Astrocyte (in vitro differentiated cells and primary cell): ENCODE measurements at regions not wholly inside any gene's neighbourhood (a gene's known extent, or its start where the extent isn't known, plus 50 kb on each side); places are given as distances from the start of the nearest gene placed in this dataset.

Source experiments
- DNase-seq: peaks from one replicate; pipeline ENCODE4 v3.0.0-alpha.2; 2010; ENCODE audit warnings: low read depth
- FAIRE-seq: peaks from 2 replicates; lab custom pipeline; 2011; peaks lifted over from hg19 to GRCh38; lab: Jason Lieb, UNC
- H2AFZ ChIP-seq: 2 replicates; pipeline ENCODE4 v1.6.0; 2012; ENCODE audit warnings: low read depth, low read length, inconsistent platforms
- H3K27ac ChIP-seq: 2 replicates; pipeline ENCODE4 v1.5.1; 2011; ENCODE audit warnings: low read depth, low read length, inconsistent platforms
- H3K27me3 ChIP-seq: 2 replicates; pipeline ENCODE4 v1.6.0; 2011; ENCODE audit warnings: low read length, inconsistent platforms; ENCODE audit not compliant: insufficient read depth
- H3K36me3 ChIP-seq: 2 replicates; pipeline ENCODE4 v1.5.1; 2011; ENCODE audit warnings: low read length, inconsistent platforms; ENCODE audit not compliant: insufficient read depth
- H3K4me1 ChIP-seq: 2 replicates; pipeline ENCODE4 v1.5.1; 2011; ENCODE audit warnings: low read length, inconsistent platforms; ENCODE audit not compliant: insufficient read depth
- H3K4me2 ChIP-seq: 2 replicates; pipeline ENCODE4 v1.6.0; 2012; ENCODE audit warnings: low read length, inconsistent platforms
- H3K4me3 ChIP-seq: 2 replicates; pipeline ENCODE4 v1.5.1; 2011; ENCODE audit warnings: low read depth, mild to moderate bottlenecking, low read length, inconsistent platforms; ENCODE audit not compliant: insufficient read depth
- H3K79me2 ChIP-seq: 2 replicates; pipeline ENCODE4 v1.6.0; 2012; ENCODE audit warnings: mild to moderate bottlenecking, low read length, inconsistent platforms; ENCODE audit not compliant: insufficient read depth
- H3K9ac ChIP-seq: 2 replicates; pipeline ENCODE4 v1.6.0; 2012; ENCODE audit warnings: mild to moderate bottlenecking, low read length, inconsistent platforms
- H3K9me3 ChIP-seq: 2 replicates; pipeline ENCODE4 v1.5.1; 2012; ENCODE audit warnings: low read depth, mild to moderate bottlenecking, low read length, inconsistent platforms; ENCODE audit not compliant: insufficient read depth
- H4K20me1 ChIP-seq: 2 replicates; pipeline ENCODE4 v1.6.0; 2012; ENCODE audit warnings: low read length, inconsistent platforms; ENCODE audit not compliant: insufficient read depth
- H3K27ac Mint-ChIP-seq: one replicate; pipeline ENCODE4 v1.8.0; 2021; ENCODE audit warnings: mild to moderate bottlenecking, mixed read lengths; ENCODE audit not compliant: unreplicated experiment
- H3K27me3 Mint-ChIP-seq: one replicate; pipeline ENCODE4 v1.8.0; 2021; ENCODE audit warnings: low read depth, mixed read lengths; ENCODE audit not compliant: unreplicated experiment
- H3K36me3 Mint-ChIP-seq: one replicate; pipeline ENCODE4 v1.8.0; 2021; ENCODE audit warnings: low read depth, mixed read lengths; ENCODE audit not compliant: unreplicated experiment
- H3K4me1 Mint-ChIP-seq: one replicate; pipeline ENCODE4 v1.8.0; 2021; ENCODE audit warnings: low read depth, mixed read lengths; ENCODE audit not compliant: unreplicated experiment
- H3K4me3 Mint-ChIP-seq: one replicate; pipeline ENCODE4 v1.8.0; 2021; ENCODE audit warnings: mild to moderate bottlenecking, moderate library complexity, mixed read lengths; ENCODE audit not compliant: unreplicated experiment
- H3K9me3 Mint-ChIP-seq: one replicate; pipeline ENCODE4 v1.8.0; 2021; ENCODE audit warnings: mild to moderate bottlenecking, mixed read lengths; ENCODE audit not compliant: unreplicated experiment
- EZH2 ChIP-seq: IDR thresholded peaks from 2 replicates; pipeline ENCODE4 v1.6.1; 2012; ENCODE audit warnings: mild to moderate bottlenecking, low read length, inconsistent platforms; ENCODE audit not compliant: insufficient read depth
- TF ChIP-seq, protein P1 (sequence below): IDR thresholded peaks from 2 replicates; pipeline ENCODE4 v1.5.1; 2011; ENCODE audit warnings: low read depth, mild to moderate bottlenecking, inconsistent platforms, low read length, moderate library complexity; ENCODE audit not compliant: insufficient read depth

DNA sequence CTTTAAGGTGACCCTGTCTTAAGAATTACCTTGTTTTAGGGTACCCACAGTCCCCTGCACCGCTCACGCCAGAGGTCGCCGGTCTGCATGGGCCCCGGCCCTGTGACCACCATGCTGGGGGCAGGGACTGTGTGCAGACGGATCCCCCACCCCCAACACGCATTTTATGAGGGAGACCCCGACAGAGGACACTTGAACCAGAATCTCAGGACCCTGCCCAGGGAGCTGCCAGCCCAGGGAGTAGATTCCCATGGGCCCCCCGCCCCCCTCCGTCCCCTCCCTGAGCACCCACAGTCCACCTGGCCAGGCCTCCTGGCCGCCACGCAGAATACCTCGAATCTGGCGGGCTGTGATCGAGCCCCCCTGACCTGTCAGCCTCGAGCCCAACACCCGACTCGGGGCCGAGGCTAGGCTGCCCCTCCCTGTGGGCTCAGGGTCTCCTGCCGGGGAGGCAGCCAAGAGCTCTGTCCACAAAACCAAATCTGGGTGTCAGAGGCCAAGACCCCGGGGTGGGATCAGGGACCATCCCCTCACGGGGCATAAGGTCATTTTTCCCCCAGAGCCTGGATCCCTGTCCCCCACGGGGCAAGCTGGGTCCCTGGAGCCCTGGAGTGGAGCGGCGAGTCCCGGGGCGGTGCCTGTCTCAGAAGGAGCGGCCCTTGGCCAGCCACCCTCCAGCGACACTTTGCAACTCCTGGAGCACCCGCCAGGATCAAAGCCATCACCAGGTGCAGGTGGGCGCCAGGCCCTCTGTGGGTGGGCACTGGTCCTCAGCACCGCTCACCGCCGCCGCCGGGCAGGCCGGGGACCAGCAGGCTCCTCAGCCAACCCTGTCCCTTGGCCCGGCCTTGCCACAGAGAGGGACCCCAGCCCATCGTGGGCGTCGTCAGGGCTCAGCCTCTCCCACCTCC, 155.8 kb upstream of the PKP2 start:
- Histone ChIP-seq H3K4me3 (no peak overlapping the region), H3K9me3 (no peaks in the 10 kb centered on the region), H3K4me1 (no peaks in the 10 kb centered on the region), H3K36me3 (no peaks in the 10 kb centered on the region), H4K20me1 (no peaks in the 10 kb centered on the region), H3K79me2 (no peaks in the 10 kb centered on the region), H3K27me3 (no peaks in the 10 kb centered on the region), H3K9ac (no peak overlapping the region), H2AFZ (no peak overlapping the region), H3K4me2 (no peak overlapping the region), H3K27ac (no peak overlapping the region)
- H3K36me3 Mint-ChIP-seq, result no peaks in the 10 kb centered on the region
- no peak overlapping the region for H3K4me3 Mint-ChIP-seq
- DNase-seq (no peak), FAIRE-seq (no peak)
- no peaks in the 10 kb centered on the region for H3K4me1 Mint-ChIP-seq
- TF ChIP-seq EZH2, result no peak
- TF ChIP-seq, protein P1, sequence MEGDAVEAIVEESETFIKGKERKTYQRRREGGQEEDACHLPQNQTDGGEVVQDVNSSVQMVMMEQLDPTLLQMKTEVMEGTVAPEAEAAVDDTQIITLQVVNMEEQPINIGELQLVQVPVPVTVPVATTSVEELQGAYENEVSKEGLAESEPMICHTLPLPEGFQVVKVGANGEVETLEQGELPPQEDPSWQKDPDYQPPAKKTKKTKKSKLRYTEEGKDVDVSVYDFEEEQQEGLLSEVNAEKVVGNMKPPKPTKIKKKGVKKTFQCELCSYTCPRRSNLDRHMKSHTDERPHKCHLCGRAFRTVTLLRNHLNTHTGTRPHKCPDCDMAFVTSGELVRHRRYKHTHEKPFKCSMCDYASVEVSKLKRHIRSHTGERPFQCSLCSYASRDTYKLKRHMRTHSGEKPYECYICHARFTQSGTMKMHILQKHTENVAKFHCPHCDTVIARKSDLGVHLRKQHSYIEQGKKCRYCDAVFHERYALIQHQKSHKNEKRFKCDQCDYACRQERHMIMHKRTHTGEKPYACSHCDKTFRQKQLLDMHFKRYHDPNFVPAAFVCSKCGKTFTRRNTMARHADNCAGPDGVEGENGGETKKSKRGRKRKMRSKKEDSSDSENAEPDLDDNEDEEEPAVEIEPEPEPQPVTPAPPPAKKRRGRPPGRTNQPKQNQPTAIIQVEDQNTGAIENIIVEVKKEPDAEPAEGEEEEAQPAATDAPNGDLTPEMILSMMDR, result no peak
- H3K27ac Mint-ChIP-seq, result no peak overlapping the region
- peaks cover 3% of the 10 kb centered on the region for H3K27me3 Mint-ChIP-seq
- H3K9me3 Mint-ChIP-seq, result no peaks in the 10 kb centered on the region

DNA sequence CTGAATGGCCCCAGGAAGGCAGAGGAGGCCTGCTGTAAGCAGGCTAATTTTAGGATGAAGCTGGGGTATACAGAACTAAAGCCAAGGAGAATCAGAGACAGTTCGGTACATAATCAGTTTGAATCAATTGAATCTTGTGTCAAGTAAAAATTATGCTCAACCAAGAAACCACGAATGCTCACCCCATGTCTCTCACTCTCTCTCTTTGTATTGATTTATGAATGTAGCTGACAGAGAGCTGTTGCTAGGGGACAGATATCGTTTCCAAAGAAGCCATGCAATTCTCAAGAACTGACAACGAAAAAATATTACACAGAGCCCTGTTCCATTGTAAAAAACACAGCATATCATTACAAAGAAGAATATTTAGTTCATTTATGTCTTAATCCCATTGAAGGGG, 151.1 kb upstream of the PKP2 start:
- Histone ChIP-seq H3K4me1 (no peaks in the 10 kb centered on the region), H3K4me3 (no peak overlapping the region), H3K36me3 (no peaks in the 10 kb centered on the region), H3K4me2 (no peak overlapping the region), H3K27ac (no peak overlapping the region), H4K20me1 (no peaks in the 10 kb centered on the region), H3K9me3 (no peaks in the 10 kb centered on the region), H3K27me3 (no peaks in the 10 kb centered on the region), H3K9ac (no peak overlapping the region), H2AFZ (no peak overlapping the region), H3K79me2 (no peaks in the 10 kb centered on the region)
- DNase-seq (no peak), FAIRE-seq (no peak)
- Mint-ChIP-seq H3K27ac (no peak overlapping the region), H3K4me1 (no peaks in the 10 kb centered on the region), H3K4me3 (no peak overlapping the region), H3K36me3 (no peaks in the 10 kb centered on the region), H3K9me3 (no peaks in the 10 kb centered on the region), H3K27me3 (no peaks in the 10 kb centered on the region)
- no peak for TF ChIP-seq EZH2
- TF ChIP-seq, protein P1, result no peak

DNA sequence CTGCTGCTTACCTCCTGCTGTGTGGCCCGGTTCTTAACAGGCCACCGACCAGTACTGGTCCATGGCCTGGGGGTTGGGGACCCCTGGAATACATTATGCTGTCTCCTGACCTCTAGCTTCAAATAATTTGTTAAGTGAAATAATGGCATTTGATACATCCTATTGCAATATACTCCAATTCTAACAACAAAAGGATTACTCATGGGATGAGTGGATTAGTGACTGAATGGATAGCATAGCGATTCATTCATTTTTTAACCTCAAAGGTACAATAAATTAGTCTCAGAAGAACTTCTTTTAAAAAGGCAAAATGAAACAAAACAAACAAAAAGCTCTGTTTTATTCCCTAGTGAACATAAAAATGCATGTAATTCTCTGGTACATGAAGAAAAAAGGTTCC, 147.9 kb upstream of the PKP2 start:
- Histone ChIP-seq H2AFZ (no peak overlapping the region), H3K79me2 (no peaks in the 10 kb centered on the region), H3K4me1 (no peaks in the 10 kb centered on the region), H3K4me2 (no peak overlapping the region), H4K20me1 (no peaks in the 10 kb centered on the region), H3K9me3 (no peaks in the 10 kb centered on the region), H3K9ac (no peak overlapping the region), H3K27me3 (no peaks in the 10 kb centered on the region), H3K27ac (no peak overlapping the region), H3K4me3 (no peak overlapping the region), H3K36me3 (no peaks in the 10 kb centered on the region)
- FAIRE-seq, result no peak
- no peak for DNase-seq
- no peaks in the 10 kb centered on the region for H3K27me3 Mint-ChIP-seq
- TF ChIP-seq, protein P1, result no peak
- TF ChIP-seq EZH2, result no peak
- H3K4me1 Mint-ChIP-seq, result no peaks in the 10 kb centered on the region
- no peak overlapping the region for H3K27ac Mint-ChIP-seq
- peaks cover 6% of the 10 kb centered on the region for H3K9me3 Mint-ChIP-seq
- no peaks in the 10 kb centered on the region for H3K36me3 Mint-ChIP-seq
- no peak overlapping the region for H3K4me3 Mint-ChIP-seq
